HG02885 (cell line): ENCODE measurements at regions not wholly inside any gene's neighbourhood (a gene's known extent, or its start where the extent isn't known, plus 50 kb on each side); places are given as distances from the start of the nearest gene placed in this dataset.

Source experiments
- ATAC-seq: cut with Tn5 transposase; IDR thresholded peaks from one replicate; pipeline ENCODE4 v1.9.1; 2021; ENCODE audit warnings: mild to moderate bottlenecking; ENCODE audit not compliant: unreplicated experiment, poor library complexity

DNA sequence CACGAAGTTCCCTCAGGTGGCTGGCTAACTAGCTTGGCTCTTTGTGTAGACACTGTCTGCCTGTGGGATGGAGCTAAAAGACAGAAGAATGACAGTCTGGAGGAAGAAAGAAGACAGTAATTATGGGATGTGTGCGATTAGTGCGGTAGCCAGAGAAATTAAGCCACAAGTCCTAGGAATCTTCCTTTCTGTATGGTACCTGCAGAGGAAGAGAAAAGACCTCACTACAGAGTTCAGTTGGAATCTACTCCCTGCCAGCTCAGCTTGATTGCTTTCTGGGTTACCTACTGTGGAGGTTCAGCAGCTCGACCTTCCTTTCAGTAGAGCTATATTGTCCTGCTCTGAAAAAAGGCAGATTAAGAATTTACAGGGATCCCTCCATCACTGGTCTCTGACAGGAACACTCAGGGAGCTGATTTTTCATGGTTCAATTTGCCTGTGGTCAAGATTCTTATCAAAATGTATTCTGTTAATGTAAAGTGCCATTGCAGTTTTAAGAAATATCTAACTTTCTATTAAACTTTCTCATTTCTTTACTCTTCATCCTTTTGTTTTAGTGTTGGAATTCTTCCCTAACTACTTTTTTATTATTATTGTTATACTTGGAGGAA is 187.2 kb downstream of the CENPW start:
- ATAC-seq: no peak

DNA sequence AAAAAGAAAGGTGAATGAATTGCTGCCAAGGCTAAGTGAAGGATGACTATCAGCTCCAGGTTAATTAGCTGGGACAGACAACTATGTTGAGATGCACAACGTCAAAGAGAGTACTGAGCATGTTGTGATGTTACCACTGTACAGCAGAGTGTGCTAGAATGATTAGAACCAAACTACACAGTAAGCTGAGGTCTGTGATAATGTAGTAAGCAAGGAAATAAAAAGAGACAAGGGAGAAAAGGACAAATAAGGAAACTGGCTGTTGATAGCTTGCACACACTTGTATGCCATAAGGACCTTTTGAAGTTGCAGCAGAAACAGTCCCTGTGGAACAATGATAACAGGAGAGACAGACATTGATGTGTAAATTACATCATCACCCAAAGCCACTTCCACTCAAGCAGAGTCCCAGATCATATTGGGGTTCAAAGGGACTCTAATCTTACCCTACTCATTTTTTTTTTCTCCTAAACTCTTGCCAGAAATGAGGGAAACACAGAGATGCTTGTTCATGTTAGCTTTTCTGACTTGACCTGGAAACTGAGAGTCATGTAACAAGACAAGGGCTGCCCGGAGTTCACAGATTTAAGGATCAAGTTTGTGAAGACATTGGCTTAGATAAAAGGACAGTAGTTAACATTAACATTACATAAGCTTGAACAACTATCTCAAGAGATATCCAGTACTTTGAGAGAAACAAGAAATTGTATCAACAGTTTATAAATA is 189.9 kb downstream of the CENPW start:
- ATAC-seq: no peak

DNA sequence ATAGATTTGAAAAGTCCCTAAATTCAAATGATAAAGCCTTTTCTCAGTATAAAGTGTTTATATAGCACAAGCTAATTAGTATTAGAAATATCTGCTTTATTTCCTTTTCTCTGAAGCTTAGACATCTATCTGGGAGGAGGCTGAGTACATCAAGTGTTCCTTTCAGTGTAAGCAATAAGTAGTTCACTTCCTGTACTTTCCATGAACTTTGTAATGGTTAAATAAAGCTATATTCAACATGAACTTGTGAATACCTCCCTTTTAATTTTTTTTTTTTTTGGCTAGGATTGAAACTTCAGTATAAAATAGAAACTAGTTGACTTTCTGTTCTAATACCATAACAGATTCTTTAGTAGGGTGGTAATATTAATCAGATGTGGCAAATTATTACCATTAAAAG is 190.9 kb downstream of the CENPW start:
- no peak for ATAC-seq

DNA sequence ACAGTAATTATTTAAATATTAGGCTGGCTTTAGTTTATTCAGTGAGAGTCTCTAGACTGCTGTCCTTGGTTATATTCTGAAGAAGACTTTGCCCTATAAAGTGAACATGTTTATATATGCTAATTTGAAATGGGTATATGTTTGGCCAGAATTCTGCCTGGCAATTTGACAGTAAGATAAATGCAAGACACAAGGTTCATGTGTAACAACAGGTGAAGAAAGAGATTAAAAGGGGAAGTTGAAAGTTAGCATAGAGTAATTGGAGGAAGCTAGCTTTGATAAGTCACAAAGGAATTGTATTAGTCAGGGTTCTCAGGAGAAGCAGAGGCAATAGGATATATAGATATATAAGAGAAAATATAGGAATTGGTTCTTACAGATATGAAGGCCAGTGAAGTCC is 191.4 kb downstream of the CENPW start:
- ATAC-seq: peak; percentile 37

DNA sequence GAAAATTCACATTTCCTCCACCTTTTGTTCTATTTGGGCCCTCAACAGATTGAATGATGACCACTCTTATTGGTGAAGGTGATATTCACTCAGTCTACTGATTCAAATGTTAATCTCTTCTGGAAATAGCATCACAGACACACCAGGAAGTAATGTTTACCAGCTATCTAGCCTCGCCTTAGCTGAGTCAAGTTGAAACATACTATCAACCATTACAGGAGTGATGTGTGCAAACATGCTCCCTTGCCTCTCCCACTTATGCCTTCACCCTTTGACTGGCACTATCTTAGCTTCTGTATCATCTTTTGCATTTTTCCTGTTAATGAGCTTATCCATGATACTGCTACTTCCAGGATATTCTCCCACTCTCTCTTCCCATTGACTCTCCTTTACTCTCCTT is 191.9 kb downstream of the CENPW start:
- peak; percentile 67 for ATAC-seq

DNA sequence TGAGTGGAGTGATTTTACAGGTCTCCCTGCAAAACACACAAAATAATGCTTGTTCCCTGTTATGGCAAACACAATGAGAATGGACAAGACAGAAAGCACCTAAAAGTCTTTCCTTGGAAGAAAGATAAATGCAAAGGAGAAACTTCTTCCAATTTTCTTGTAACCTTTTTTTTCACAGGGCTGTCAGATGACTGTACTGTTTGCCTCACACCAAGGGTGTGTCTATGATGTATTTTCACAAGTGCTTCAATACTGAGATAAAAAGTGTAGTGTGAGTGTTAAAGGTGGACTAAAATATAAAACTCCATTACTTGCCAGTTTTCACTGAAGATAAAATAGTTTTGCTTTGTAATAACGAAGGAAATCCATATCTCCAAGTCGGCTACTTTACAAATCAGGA is 194.5 kb downstream of the CENPW start:
- ATAC-seq: no peak

DNA sequence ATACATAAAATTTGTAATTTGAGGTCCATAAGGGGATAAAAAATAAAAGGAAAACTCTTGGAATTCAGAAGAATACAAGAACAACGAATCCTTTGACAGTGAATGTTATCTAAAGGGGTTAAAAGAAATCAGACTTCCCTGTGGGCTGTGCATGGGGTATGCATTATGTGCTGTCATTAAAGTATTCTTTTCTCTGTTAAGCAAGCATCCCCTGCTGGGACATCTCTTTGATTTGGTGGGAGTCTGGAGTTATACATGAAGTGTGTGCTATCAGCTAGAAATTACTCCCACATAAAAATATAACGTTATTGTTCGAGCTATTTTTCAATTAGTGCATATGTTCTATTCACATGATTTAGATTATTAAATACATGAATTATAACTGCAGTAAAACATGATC is 195.2 kb downstream of the CENPW start:
- no peak for ATAC-seq

DNA sequence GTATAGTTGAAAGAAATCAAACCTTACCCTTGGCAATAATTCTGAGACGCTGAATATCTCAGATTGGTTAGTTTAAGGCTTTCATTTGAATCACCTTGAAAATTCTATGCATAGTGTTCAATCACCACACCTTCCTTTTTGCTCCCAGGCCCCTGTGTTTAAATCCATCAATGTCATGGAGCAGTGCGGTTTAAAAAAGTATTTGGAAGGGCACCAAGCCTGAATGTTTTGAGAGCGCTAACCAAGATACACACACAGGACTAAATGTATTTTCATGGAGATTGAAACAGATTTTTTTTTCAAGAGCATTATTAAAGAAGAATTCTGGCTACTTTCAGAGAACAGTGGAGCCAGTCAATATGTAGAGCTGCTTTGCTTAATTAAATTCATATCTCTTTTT is 195.7 kb downstream of the CENPW start:
- ATAC-seq: no peak

DNA sequence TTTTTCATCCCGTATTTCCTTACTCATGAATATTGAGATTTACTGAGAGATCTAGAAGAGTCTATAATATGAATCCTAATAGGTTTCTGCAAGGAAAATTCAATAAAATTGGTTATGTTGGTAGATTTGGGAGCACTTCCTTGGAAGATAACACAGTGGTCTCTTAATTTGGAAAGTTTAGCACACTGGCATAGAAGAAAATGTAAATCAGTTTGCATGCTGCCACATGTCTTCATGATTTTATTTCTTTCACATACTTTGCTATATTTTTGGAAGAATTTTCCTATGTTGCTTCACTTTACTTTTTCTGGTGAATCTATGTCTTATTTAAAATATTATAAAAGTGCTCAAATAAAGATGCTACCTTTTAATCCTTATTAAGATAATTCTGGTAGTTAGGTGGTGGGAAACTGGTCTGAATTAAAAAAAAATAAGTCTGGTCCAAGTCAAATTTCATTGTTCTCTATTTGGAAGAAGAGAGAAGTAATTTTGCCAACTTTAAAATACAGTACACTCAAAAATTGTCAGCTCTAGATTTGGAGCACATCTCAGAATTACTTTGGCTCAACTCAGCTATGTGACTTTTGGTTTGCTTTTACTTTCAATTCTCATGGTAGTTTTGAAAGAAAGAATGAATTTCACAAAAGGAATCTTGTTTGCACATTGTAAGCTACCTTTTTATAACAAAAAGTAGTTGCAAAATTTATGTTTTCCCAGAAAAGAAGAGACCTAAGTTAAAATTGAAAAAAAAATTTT is 197.3 kb downstream of the CENPW start:
- no peak for ATAC-seq

DNA sequence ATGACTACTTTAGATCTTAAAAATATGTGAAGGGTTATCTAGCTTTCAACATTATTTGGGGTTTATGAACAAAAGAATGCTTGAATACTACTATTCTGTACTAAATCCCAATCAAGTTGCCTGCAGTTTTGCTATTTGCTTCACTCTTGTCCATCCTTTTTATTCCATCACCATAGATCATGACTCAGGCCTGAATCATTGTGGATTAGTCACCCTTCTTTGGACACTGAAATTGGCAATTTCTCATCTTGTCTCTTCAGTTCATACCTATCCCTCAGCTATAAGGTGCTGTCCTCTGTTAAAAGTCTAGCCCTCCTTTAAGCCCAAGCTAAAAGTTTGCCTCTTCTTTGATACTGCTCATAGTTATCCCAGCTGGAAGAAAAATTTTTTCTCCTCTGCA is 199.1 kb downstream of the CENPW start:
- no peak for ATAC-seq

DNA sequence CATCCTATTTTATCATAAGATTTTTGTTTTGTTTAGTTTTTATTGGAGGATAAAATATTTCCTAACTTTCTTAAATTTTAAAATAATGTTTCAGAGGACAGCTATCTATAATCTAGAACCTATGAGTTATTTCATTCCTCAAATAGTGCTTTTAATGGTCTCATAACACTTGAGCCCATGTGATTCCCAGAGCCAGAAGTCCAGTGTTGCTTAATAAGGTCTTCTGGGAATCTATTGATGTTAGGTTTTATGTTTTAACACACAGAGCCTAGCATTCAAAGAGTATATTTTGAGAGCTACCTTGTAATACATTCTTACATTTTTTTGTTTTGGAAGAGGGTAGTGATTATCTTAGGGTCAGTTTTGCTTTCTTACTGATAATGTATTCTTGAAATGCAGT is 200.2 kb downstream of the CENPW start:
- no peak for ATAC-seq

DNA sequence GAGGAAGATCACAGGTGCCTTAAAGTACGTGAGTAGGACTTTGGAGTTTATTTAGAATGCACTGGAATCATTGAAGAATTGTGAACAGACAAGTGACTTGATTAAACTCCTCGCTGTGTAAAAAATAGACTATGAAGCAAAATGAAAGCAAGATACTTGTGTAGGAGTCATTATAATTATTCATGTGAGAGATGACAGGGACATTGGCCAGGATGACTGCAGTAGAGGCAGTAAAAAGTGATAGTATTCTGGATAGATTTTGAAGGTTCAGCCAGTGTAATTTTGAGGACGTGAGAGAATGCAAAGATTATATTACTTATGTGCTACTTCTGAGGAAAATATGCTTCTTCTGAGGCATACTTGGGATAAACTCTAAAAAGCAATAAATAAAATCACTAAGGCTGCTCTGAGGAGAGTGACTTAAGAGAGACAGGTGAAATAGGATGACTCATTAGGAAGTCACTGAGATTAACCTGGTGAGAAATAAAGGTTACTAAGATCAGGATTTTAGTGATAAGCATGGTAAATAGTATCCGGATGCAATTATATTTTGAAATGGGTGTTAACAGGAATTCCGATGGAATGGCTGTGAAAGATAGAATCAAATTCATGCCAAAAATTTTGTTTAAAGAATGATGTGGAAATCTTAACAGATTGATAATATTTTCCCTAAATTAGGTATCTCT is 202.0 kb downstream of the CENPW start:
- no peak for ATAC-seq

DNA sequence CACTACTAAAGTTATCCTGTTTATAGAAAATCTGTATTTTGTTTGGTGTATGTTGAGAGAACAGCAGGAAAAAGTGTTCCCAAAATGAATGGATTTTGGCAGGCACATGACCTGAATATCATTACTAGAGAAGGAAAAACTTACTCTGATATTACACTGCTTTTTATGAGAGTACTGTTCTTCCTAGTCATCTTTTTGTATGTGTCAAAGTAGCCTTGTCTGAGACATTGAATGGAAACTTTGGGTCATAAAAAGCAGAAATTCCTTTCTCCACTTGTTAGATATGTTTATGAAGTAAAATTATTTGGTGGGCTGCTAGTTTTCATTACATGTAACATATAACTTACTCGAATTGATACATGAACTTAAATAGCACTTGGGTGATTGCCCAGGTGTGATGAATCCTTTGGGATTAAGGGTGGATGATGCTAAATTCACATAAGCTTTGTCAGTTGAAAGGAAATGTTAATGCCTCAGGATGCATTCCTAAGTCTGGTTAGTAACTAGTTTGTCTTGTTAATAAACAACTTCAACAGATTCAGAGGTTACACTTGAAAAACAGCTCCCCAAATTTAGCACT is 206.7 kb downstream of the CENPW start:
- ATAC-seq: no peak

DNA sequence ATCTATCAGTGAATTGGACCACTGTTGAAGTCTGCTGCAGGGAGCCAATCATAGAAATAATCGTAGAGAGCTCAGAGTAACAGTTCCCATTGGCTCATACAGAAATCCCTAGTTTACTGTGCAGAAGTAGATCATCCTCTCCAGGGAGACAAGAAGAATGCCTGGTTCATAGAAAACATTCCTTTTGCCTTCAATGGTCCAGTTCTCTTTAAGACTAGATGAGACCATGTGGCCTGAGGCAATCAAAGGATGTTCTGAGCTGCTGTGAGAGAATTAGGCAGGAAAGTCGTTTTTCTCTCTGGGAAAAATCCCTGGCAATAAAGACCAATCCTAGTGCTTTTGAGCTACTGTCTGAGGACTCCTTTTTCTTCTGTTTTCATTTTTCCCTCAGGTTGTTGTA is 208.4 kb downstream of the CENPW start:
- no peak for ATAC-seq

DNA sequence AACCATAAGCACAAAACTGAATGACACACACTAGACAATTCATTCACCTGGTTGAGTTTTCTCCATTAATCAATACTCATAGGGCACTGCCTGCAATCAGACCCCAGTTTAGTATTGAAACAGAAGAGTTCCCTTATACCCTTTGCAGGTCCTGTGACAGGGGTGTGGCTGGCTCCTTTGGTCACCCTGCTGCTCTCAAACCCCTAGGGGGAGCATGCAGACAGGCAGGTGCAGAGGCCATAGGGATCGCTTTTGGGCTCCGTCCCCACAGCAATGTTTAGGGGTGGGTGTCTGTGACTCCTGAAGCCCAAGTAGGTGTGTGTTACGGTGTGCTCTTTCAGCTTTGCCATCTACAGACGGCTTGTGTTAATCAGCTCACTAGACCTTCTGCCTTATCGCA is 210.4 kb downstream of the CENPW start:
- peak; percentile 52 for ATAC-seq

DNA sequence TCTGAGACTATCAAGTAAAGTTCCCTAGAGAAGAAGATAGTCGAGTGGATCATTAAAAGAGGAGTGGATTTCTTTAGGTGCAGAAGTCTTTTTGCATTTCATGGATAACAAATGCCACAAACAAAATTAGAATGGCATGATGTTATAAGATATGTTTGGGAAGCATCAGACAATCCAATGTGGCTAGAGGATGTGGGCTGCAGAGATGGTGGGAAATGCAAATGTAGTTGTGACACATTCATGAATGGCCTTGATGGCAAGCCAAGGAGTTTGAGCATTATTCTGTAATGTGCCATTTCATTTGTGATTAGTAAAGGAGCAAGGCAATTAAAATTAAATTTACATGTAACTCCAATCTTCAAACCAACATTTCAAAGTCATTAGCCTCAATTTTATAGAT is 211.9 kb downstream of the CENPW start:
- ATAC-seq: no peak

DNA sequence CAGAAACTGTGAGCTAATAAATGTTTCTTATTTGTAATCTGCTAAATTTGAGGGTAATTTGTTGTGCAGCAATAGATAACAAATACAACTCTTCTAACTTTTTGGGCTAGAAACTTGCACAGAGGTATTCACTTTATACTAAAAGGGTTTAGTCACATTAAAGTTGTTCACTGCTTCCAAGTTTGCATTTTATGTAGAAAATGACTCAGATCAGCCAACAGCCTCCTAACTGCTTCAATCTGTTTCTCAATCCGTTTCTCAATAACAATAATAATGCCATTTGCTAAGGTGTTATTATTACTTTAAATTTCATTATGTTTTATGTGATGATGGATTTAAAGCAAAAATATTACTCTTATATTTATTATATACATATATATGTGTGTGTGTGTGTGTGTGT is 213.9 kb downstream of the CENPW start:
- no peak for ATAC-seq

DNA sequence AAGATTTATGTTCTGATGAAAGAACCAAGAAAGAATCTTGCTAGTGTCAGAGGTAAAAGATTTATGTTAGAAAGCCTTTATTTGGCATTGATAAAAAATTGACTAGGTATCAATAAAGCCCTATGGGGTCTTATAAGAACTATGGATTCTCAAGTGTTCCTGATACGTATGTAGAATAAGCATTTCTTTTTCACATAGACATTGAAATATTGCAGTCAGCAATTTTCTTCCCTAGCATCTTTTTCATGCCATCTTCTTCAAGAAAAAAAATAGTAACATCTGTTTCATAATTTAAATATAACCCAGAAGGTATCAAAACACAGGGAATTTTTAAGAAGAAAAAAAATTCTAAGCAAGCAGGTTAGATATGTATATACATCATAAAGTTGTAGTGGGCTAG is 230.6 kb downstream of the CENPW start:
- no peak for ATAC-seq

DNA sequence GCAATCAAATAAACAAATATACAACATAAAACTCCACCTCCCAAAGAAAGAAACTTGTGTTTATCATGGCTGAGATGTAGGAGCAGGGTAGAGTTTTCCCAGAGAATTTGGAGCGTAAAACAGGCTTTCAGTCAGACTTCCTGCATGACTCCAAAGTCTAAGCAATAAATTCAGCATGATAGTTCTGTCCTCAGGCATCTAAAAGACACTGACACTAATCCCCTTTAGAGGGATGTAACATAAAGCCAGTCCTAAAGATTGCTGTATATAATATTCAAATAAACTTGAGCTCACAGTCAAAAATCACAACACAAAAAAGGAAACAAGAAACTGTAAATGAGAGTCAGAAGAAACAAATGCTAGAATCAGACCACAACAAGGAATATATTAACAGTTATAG is 234.4 kb downstream of the CENPW start:
- ATAC-seq: no peak

DNA sequence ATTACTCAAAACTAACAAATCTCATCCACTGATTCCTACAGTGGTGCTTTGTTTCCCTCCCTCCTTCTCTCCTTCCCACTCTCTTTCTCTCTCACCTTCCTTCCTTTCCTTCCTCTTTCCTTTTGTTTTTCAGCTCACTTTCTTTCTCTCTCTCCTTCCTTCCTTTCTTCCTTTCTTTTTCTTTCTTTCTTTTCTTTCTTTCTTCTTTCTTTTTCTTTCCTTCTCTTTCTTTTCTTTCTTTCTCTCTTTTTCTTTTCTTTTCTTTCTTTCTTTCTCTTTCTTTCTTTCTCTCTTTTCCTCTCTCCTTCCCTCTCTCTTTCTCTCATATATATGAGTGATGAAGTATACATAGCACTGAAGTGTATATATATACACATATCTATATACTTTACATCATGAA is 241.4 kb downstream of the CENPW start:
- no peak for ATAC-seq
